Gastrocnemius medialis (tissue), 4 donors: ENCODE measurements at regions not wholly inside any gene's neighbourhood (a gene's known extent, or its start where the extent isn't known, plus 50 kb on each side); places are given as distances from the start of the nearest gene placed in this dataset.

Source experiments
- CTCF ChIP-seq, 5 experiments: fragments of 450-650 bp in 3 of 5; fragments of 200-600 bp in 2 of 5; sonication (generic) in 2 of 5; IDR thresholded peaks in 4 of 5; conservative IDR thresholded peaks in 1 of 5; 1 replicate in 4 of 5; 2 replicates in 1 of 5; pipeline ENCODE4 v1.5.1; 2016 to 2019; ENCODE audit warnings: antibody characterized with exemption in 5 of 5, mild to moderate bottlenecking in 3 of 5, moderate library complexity in 3 of 5
- POLR2A ChIP-seq, 2 donors: fragments of 450-650 bp; IDR thresholded peaks; one replicate each; pipeline ENCODE4 v1.6.1; 2017; ENCODE audit warnings: antibody characterized with exemption in 2 of 2, mild to moderate bottlenecking in 2 of 2, moderate library complexity in 2 of 2

DNA sequence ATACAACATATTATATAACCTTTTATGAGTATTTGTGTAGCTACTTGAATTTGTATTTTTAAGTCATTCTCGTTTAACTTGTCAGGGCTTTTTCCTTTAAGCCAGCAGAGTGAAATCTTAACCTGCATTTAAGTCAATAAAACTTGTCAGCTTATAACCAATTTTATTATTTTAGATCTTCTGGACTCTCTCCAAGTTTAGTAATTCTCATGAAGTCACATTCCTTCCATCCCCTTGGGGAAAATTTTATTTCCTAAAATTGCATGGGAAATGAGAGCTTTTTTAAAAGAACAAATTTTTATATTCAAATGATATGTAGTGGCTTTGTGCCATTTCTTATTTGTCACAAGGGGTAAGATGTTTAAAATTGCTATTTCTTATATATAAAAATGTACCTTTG, 74.0 kb downstream of the SEPTIN7 start:
- TF ChIP-seq CTCF (IDR thresholded peaks at IDR 0.05 in 4 of 5, conservative IDR thresholded peaks at IDR 0.05 in 1 of 5) (no peak), POLR2A (IDR thresholded peaks at IDR 0.05) (no peak)
